DOHH2 (cell line): ENCODE measurements at regions not wholly inside any gene's neighbourhood (a gene's known extent, or its start where the extent isn't known, plus 50 kb on each side); places are given as distances from the start of the nearest gene placed in this dataset.

Source experiments
- H3F3A ChIP-seq: fragments of 200-600 bp; sonication (generic), shearing (Covaris generic); 2 replicates; pipeline ENCODE4 v1.6.0; 2016; ENCODE audit warnings: antibody characterized with exemption, mild to moderate bottlenecking; ENCODE audit not compliant: control insufficient read depth, insufficient read depth
- H3K27ac ChIP-seq: fragments of 200-600 bp; sonication (generic); 2 replicates; pipeline ENCODE4 v1.5.1; 2014; ENCODE audit warnings: low read depth, mild to moderate bottlenecking, low read length, moderate library complexity
- H3K27me3 ChIP-seq: fragments of 200-600 bp; sonication (generic); 2 replicates; pipeline ENCODE4 v1.6.1; 2014; ENCODE audit warnings: mild to moderate bottlenecking, low read length, mixed read lengths; ENCODE audit not compliant: control insufficient read depth
- H3K36me3 ChIP-seq: fragments of 200-600 bp; sonication (generic); 2 replicates; pipeline ENCODE4 v1.6.1; 2014; ENCODE audit warnings: mild to moderate bottlenecking, low read length, moderate library complexity, mixed read lengths; ENCODE audit not compliant: control insufficient read depth
- H3K4me1 ChIP-seq: fragments of 200-600 bp; sonication (generic); 2 replicates; pipeline ENCODE4 v1.6.1; 2014; ENCODE audit warnings: mild to moderate bottlenecking, low read length, mixed read lengths; ENCODE audit not compliant: control insufficient read depth
- H3K4me2 ChIP-seq: fragments of 200-600 bp; sonication (generic); 2 replicates; pipeline ENCODE4 v1.6.0; 2014; ENCODE audit warnings: mild to moderate bottlenecking, low read length, moderate library complexity
- H3K4me3 ChIP-seq: fragments of 200-600 bp; sonication (generic); 2 replicates; pipeline ENCODE4 v1.5.1; 2014; ENCODE audit warnings: mild to moderate bottlenecking, low read length, mixed read lengths
- H3K79me2 ChIP-seq: fragments of 200-600 bp; sonication (generic); 2 replicates; pipeline ENCODE4 v1.6.1; 2014; ENCODE audit warnings: mild to moderate bottlenecking, low read length, mixed read lengths; ENCODE audit not compliant: control insufficient read depth
- H3K9me2 ChIP-seq: fragments of 200-600 bp; sonication (generic); replicated peaks from 2 replicates; pipeline ENCODE4 v1.6.1; 2014; ENCODE audit warnings: mild to moderate bottlenecking, low read length, mixed read lengths; ENCODE audit not compliant: control insufficient read depth
- H3K9me3 ChIP-seq: fragments of 200-600 bp; sonication (generic); 2 replicates; pipeline ENCODE4 v1.6.1; 2014; ENCODE audit warnings: antibody characterized with exemption, low read length, mixed read lengths; ENCODE audit not compliant: control insufficient read depth, insufficient read depth
- H4K20me1 ChIP-seq: fragments of 200-600 bp; sonication (generic); 2 replicates; pipeline ENCODE4 v1.6.0; 2014; ENCODE audit warnings: low read depth, mild to moderate bottlenecking, antibody characterized with exemption, low read length, moderate library complexity; ENCODE audit not compliant: control insufficient read depth, insufficient read depth
- CTCF ChIP-seq: fragments of 200-600 bp; sonication (generic); IDR thresholded peaks from one replicate; pipeline ENCODE4 v1.5.1; 2014; ENCODE audit warnings: antibody characterized with exemption, mild to moderate bottlenecking, low read depth, low read length; ENCODE audit not compliant: poor library complexity, severe bottlenecking
- EZH2phosphoT487 ChIP-seq: fragments of 200-600 bp; sonication (generic); IDR thresholded peaks from 2 replicates; pipeline ENCODE4 v1.6.1; 2017; ENCODE audit warnings: borderline replicate concordance, mild to moderate bottlenecking, antibody characterized with exemption, low read length, moderate library complexity, mixed read lengths

GRCh38 chr3:118734664-118735063 is 300.0 kb downstream of the IGSF11 start:
- H3F3A ChIP-seq, result no peaks in the 10 kb centered on the region
- no peaks in the 10 kb centered on the region for H3K4me1 ChIP-seq
- no peaks in the 10 kb centered on the region for H4K20me1 ChIP-seq
- H3K4me3 ChIP-seq, result no peak overlapping the region
- no peaks in the 10 kb centered on the region for H3K9me3 ChIP-seq
- H3K79me2 ChIP-seq, result no peaks in the 10 kb centered on the region
- no peaks in the 10 kb centered on the region for H3K27me3 ChIP-seq
- TF ChIP-seq EZH2phosphoT487 (no peak), CTCF (no peak)
- H3K9me2 ChIP-seq, result no peaks in the 10 kb centered on the region
- H3K27ac ChIP-seq, result no peak overlapping the region
- H3K4me2 ChIP-seq, result no peak overlapping the region
- H3K36me3 ChIP-seq, result no peaks in the 10 kb centered on the region

- Histone ChIP-seq H3K9me2 (no peaks in the 10 kb centered on the region), H3K36me3 (no peaks in the 10 kb centered on the region), H3K79me2 (no peaks in the 10 kb centered on the region), H3K4me3 (no peak overlapping the region), H3K4me1 (no peaks in the 10 kb centered on the region), H3K27ac (no peak overlapping the region), H3K9me3 (no peaks in the 10 kb centered on the region), H3K4me2 (no peak overlapping the region), H3F3A (no peaks in the 10 kb centered on the region), H3K27me3 (no peaks in the 10 kb centered on the region), H4K20me1 (no peaks in the 10 kb centered on the region)
- TF ChIP-seq EZH2phosphoT487, result no peak
- no peak for TF ChIP-seq CTCF
These were observed 298.5 kb downstream of the IGSF11 start for GRCh38 chr3:118736107-118736506.

- Histone ChIP-seq H3K79me2 (no peaks in the 10 kb centered on the region), H3K27me3 (no peaks in the 10 kb centered on the region), H3K9me3 (no peaks in the 10 kb centered on the region), H3K36me3 (no peaks in the 10 kb centered on the region), H4K20me1 (no peaks in the 10 kb centered on the region), H3K4me2 (no peak overlapping the region), H3K9me2 (no peaks in the 10 kb centered on the region), H3K4me1 (no peaks in the 10 kb centered on the region), H3F3A (no peaks in the 10 kb centered on the region), H3K4me3 (no peak overlapping the region), H3K27ac (no peak overlapping the region)
- TF ChIP-seq EZH2phosphoT487, result no peak
- TF ChIP-seq CTCF, result no peak
These were observed 293.8 kb downstream of the IGSF11 start for GRCh38 chr3:118740722-118741290.

GRCh38 chr3:118742760-118743159 is 291.9 kb downstream of the IGSF11 start:
- no peaks in the 10 kb centered on the region for H4K20me1 ChIP-seq
- H3K27me3 ChIP-seq, result no peaks in the 10 kb centered on the region
- H3K4me1 ChIP-seq, result no peaks in the 10 kb centered on the region
- no peak overlapping the region for H3K4me3 ChIP-seq
- no peak overlapping the region for H3K4me2 ChIP-seq
- TF ChIP-seq EZH2phosphoT487 (no peak), CTCF (no peak)
- no peaks in the 10 kb centered on the region for H3K79me2 ChIP-seq
- H3F3A ChIP-seq, result no peaks in the 10 kb centered on the region
- no peak overlapping the region for H3K27ac ChIP-seq
- H3K9me2 ChIP-seq, result no peaks in the 10 kb centered on the region
- no peaks in the 10 kb centered on the region for H3K9me3 ChIP-seq
- H3K36me3 ChIP-seq, result no peaks in the 10 kb centered on the region
